Muscle of arm (tissue), 1 donor: ENCODE measurements at regions not wholly inside any gene's neighbourhood (a gene's known extent, or its start where the extent isn't known, plus 50 kb on each side); places are given as distances from the start of the nearest gene placed in this dataset.
A peak's percentile ranks its signal among the peaks of the same experiment; 100 is the strongest.

ENCODE experiments used
- DNase-seq: peaks from one replicate; pipeline ENCODE4 v3.0.0-alpha.2; 2013

GRCh38 chr19:56947206-56947605, 106.7 kb upstream of the PEG3 start:
- no peak for DNase-seq

GRCh38 chr19:56949626-56950025, 109.1 kb upstream of the PEG3 start:
- DNase-seq = no peak

DNA sequence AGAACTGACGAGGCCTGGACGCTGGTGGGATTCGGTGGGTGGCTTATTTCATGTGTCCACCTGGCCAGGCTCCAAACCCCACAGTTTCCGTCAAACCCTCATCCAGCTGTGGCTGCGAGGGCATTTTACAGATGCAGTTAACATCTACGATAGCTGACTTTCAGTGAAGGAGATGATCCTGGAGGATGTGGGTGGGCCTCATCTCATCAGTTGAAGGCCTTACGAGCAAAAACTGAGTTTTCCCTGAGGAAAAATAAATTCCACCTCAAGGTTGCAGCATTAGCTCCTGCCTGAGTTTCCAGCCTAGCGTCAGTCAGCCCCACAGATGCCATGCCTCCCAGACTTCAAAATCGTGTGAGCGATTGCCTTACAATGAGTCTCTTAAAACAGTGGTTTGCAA, 111.1 kb upstream of the PEG3 start:
- no peak for DNase-seq

DNA sequence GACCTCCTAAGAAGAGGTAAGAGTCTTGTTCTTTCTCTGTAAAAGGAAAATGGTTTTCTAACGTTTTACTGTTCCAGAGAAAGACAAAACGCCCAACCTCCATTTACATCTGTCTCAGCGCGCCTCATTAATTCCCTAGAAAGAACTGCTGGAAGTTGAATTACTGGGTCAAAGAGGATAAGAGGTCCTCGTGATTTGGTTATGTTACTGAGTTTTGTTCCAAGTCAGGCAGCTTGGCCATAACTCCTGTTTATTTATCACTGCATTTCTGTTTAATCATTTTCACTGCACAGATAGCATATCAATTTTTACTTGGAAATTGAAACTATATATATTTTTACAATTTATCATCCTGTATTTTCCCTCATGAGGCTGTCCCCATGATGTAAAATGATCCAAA, 112.9 kb upstream of the PEG3 start:
- no peak for DNase-seq

- no peak for DNase-seq
These were observed 115.2 kb upstream of the PEG3 start for GRCh38 chr19:56955637-56956216.

DNA sequence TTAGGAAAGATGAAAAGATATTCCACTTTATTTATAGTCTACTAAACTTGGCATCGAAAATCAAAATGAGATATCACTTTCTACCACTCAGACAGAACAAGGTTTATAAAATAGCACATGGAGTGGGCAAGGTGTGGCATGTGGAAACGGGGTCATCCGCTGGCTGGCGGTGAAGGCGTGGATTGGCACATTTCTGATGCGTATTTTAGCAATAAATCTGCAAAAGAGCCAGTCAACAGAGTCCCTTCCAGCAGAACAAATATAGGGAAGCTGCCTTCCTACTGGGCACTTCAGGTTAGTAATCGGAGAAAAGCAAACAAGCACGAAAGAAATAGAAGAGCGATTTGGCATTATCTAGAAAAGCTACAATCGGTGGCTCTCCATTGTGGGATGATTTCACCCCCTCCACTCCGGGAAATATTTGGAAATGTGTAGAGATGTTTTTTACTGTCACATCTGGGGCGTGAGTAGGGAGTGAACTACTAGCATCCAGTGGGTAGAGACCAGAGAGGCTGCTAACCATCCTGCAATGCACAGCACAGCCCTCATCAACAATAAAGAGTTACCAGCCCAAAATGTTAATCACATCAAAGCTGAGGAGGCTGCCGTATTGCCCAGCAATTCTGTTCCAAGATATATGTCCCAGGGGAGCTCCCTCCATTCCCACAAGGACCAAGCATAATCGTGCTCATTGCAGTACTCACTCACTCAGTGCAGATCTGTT, 116.1 kb upstream of the PEG3 start:
- DNase-seq = no peak

DNA sequence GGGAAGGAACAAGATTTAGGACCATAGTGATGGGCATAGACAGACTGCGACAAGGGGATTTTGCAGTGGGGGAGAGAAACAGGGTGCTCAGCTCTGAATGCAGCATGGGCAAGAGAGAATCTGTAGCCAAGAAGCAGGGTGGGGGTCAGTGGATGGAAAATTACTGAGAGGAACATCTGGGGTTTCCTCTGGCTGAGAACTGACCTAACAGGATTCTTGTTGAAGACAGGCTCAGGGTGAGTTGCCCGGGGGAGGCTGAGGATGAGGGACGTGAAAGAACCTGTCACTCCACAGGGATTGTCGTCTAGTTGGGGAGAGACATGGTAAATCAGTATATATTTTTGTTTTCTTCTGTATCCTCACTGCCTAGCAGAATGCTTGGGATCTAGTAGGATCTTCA, 118.7 kb upstream of the PEG3 start:
- no peak for DNase-seq

- DNase-seq = no peak
These were observed 120.5 kb upstream of the PEG3 start for GRCh38 chr19:56960959-56961543.

- no peak for DNase-seq
These were observed 123.9 kb upstream of the PEG3 start for GRCh38 chr19:56964410-56964920.

GRCh38 chr19:56966225-56966696, 125.7 kb upstream of the PEG3 start:
- DNase-seq = peak; percentile 70

DNA sequence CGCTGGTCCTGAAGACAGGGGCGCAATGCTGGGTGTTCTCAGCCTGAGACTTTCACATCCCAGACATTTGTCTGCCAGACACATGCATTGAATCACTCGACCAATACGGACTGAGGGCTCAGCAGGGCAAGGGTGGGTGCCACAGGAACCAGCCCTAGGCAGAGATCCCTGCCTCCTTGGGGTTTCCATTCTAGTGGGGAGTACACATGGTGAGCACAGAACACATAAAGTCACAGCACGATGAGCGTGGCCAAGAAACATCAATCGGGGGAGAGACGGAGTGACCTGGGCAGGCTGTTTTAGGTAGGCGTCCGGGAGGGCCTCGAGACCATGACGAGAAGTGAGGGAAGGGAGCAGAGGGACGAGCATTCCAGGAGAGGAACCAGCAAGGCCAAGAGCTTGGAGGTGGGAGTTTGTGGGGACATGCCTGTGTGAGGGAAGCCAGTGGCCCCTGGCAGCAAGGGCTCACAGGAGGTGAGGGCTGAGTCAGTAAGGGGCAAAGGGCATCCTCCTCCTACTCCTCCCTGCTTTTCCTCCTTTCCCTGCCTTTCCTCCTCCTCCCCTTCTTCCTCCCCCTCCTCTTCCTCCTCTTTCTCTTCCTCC, 126.3 kb upstream of the PEG3 start:
- no peak for DNase-seq

DNA sequence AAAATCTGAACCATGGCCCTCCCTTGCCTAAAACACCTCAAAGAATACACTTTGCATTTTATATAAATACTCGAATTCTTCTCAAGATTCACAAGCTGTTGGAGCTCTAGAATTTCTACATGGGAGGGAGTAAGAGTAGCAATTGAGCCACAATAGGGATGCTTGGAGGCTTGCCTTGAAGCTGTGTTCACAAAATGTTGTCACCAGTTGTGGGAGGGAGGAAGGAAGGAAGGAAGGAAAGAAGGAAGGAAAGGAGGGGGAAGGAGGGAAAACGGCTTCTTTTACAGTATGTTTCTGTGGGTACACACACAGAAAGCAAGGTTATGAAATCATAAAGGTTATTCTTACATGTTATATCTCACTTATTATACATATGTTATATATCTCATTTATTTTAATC, 128.6 kb upstream of the PEG3 start:
- DNase-seq = peak; percentile 64

DNA sequence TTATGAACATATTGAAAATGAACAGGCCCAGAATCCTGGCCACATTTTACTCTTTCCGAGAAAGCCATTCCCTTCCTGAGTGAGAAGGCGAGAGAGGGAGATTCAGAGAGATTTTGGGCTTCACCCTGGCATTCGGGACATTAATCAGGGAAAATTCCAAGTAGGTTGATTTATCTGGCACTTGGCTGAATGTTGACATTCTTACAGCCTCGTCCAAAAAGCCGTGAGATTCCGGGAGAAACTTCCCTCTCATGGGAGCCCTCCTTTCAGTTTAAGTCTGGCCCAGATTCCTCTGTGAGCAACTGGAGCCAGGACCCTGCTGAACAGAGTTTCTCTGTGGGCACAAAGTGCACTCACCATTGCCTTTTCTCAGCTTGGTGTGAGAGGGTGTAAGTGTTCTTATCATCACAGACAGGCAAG, 129.2 kb upstream of the PEG3 start:
- DNase-seq = peak; percentile 69

DNA sequence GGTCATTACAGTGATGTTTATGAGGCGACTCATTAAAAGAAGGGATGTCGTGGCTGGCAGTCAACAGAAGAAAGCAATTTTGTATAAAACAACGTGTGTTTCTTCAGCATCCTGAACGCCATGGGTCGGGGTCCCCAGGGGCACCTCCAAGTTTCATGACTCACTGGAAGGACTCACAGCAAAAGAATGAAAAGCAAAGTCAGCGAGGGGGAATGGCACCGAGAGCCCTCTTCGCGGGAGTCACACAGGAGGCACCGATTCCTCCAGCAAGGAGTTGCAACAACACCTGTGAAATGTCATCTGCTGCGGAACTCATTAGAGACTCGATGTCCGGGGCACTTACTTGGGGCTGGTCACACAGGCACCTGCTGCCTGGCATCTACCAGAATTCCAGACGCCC, 130.7 kb upstream of the PEG3 start:
- no peak for DNase-seq

GRCh38 chr19:56972291-56972841, 131.8 kb upstream of the PEG3 start:
- no peak for DNase-seq

DNA sequence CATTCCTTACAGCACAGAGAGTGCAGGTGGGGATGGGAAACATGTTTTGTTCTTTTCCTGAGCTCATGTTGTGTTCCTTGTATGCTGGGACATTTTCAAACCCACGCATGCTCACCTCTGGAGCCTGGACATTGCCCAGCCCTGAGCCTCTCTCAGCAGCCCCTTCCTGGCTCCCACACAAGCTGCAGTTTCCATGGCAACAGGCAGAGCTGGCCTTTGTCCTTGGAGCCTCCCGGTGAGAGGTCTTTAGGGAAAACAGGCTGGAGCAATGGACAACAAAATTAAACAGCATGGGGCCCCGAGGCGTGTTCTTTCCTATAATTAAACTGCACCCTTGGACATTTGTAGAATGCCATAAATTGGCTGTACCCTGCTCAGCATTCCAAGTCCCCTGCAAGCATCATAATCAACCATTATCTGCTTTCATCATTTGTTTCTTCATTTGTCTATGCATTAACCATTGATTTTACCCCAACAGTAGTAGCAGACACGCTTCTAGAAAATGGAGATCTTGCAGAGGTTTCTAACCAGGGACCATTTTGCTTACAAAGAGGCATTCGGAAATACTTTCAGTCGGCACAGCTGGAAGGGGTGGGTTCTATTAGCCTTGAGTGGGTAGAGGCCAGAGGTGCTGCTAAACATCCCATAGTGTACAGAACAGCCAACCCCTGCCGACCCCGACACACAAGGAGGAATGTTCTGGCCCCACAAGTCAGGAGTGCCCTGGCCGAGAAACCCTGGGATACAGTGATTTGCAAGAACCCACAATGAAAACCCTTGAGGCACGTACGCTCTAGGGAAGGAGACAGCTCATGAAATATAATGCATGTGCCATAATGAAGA, 133.4 kb upstream of the PEG3 start:
- DNase-seq = no peak

- DNase-seq = no peak
These were observed 134.2 kb upstream of the PEG3 start for GRCh38 chr19:56974556-56975207.

- no peak for DNase-seq
These were observed 135.8 kb upstream of the PEG3 start for GRCh38 chr19:56976300-56976699.

DNA sequence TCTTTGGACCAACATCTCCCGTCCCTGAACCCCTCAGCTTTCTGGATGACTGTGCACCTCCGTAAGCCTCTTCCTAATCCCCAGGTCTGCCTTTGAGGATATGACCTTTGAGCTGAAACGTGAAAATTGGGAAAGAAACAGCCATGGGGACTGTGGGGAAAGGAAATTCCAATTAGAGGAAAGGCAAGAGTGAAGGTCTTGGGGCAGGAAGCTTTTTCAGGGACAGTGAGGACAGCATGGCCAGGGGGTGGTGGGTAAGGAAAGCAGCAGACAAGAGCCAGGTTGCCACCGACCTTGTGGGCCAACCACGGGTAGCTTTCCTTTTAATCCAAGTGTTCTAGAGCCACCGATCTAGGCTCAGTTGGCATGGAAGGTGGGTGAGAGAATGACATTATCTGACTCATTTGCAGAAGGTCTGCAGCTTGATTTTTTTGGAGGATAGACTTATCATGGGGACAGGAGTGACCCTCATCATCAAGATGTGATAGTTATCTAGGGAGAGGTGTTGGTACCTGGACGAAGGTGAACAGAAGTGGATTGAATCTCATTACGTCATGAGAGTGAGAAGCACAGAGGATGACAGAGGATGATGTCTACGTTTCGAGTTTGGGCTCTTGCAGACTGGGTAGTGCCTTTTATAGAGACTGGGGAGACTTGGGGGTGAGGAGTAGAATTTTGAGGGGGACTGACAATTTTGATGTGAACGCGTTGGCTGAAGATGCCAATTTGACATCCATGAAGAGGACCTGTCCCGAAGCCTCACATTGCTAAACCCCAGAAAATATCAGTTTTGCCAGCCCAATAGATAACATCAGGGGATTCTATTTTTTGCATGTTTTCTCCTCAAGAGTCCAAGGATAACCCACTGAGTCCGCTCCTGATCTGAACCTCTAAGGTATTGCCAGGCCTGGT, 136.7 kb upstream of the PEG3 start:
- no peak for DNase-seq
